DMS79 (cell line): ENCODE measurements at regions not wholly inside any gene's neighbourhood (a gene's known extent, or its start where the extent isn't known, plus 50 kb on each side); places are given as distances from the start of the nearest gene placed in this dataset.
A peak's percentile ranks its signal among the peaks of the same experiment; 100 is the strongest.

Experiments
- DNase-seq: peaks from one replicate; lab custom pipeline; 2025; lab: John Stamatoyannopoulos, UW

- DNase-seq = no peak
Measured at GRCh38 chr5:124692950-124693349, 53.5 kb downstream of the ZNF608 start.

- no peak for DNase-seq
Measured at GRCh38 chr5:124692324-124692723, 54.1 kb downstream of the ZNF608 start.

GRCh38 chr5:124689653-124690052 is 56.8 kb downstream of the ZNF608 start:
- DNase-seq = no peak

- DNase-seq = no peak
Measured at GRCh38 chr5:124686239-124687004, 60.0 kb downstream of the ZNF608 start.

- DNase-seq = no peak
Measured at GRCh38 chr5:124685404-124685930, 61.0 kb downstream of the ZNF608 start.

GRCh38 chr5:124683917-124684555 is 62.4 kb downstream of the ZNF608 start:
- peak; percentile 54 for DNase-seq

- no peak for DNase-seq
Measured at GRCh38 chr5:124679578-124680199, 66.8 kb downstream of the ZNF608 start.

- no peak for DNase-seq
Measured at GRCh38 chr5:124678922-124679519, 67.4 kb downstream of the ZNF608 start.

GRCh38 chr5:124678468-124678867 is 68.0 kb downstream of the ZNF608 start:
- no peak for DNase-seq

GRCh38 chr5:124677374-124678351 is 68.8 kb downstream of the ZNF608 start:
- DNase-seq = peak; percentile 64

GRCh38 chr5:124675931-124676846 is 70.2 kb downstream of the ZNF608 start:
- peak; percentile 22 for DNase-seq

- no peak for DNase-seq
Measured at GRCh38 chr5:124671193-124671592, 75.2 kb downstream of the ZNF608 start.

GRCh38 chr5:124670722-124671184 is 75.7 kb downstream of the ZNF608 start:
- DNase-seq = no peak

GRCh38 chr5:124669956-124670721 is 76.3 kb downstream of the ZNF608 start:
- no peak for DNase-seq

GRCh38 chr5:124669300-124669648 is 77.2 kb downstream of the ZNF608 start:
- no peak for DNase-seq

GRCh38 chr5:124668353-124669299 is 77.8 kb downstream of the ZNF608 start:
- DNase-seq = no peak

- DNase-seq = no peak
Measured at GRCh38 chr5:124665625-124666024, 80.8 kb downstream of the ZNF608 start.

- no peak for DNase-seq
Measured at GRCh38 chr5:124665035-124665434, 81.4 kb downstream of the ZNF608 start.
